ENCODE measurements at regions not wholly inside any gene's neighbourhood (a gene's known extent, or its start where the extent isn't known, plus 50 kb on each side); places are given as distances from the start of the nearest gene placed in this dataset.

DNA sequence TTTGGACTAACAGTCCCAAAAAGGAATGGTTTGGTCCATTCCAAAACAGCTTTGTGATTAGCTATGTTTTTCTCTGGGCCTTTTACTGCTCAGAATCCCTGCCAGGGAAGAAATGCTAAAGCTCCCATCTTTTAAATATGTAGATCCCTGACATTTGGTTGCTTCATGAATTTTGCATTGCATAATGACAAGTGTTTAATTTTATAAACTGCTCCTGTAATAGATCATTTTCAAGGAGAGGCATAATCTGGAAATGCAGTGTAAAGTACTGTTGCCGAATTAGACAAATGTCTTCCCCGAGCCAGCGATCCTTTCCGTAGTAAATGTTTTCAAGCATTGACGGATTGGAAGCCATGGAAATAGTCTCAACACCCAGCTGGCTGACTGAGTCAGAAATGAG, 291.3 kb upstream of the PRKD1 start:
- no peak for TF ChIP-seq POLR2AphosphoS5 (IDR thresholded peaks at IDR 0.05; ENCODE audit: low read depth)
- TF ChIP-seq, protein P1, sequence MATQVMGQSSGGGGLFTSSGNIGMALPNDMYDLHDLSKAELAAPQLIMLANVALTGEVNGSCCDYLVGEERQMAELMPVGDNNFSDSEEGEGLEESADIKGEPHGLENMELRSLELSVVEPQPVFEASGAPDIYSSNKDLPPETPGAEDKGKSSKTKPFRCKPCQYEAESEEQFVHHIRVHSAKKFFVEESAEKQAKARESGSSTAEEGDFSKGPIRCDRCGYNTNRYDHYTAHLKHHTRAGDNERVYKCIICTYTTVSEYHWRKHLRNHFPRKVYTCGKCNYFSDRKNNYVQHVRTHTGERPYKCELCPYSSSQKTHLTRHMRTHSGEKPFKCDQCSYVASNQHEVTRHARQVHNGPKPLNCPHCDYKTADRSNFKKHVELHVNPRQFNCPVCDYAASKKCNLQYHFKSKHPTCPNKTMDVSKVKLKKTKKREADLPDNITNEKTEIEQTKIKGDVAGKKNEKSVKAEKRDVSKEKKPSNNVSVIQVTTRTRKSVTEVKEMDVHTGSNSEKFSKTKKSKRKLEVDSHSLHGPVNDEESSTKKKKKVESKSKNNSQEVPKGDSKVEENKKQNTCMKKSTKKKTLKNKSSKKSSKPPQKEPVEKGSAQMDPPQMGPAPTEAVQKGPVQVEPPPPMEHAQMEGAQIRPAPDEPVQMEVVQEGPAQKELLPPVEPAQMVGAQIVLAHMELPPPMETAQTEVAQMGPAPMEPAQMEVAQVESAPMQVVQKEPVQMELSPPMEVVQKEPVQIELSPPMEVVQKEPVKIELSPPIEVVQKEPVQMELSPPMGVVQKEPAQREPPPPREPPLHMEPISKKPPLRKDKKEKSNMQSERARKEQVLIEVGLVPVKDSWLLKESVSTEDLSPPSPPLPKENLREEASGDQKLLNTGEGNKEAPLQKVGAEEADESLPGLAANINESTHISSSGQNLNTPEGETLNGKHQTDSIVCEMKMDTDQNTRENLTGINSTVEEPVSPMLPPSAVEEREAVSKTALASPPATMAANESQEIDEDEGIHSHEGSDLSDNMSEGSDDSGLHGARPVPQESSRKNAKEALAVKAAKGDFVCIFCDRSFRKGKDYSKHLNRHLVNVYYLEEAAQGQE (IDR thresholded peaks at IDR 0.05; ENCODE audit: insufficient replicate concordance, low read depth) = no peak
- TF ChIP-seq SPI1 (IDR thresholded peaks at IDR 0.05; ENCODE audit: borderline replicate concordance, low read depth) = no peak
- TF ChIP-seq, protein P2, sequence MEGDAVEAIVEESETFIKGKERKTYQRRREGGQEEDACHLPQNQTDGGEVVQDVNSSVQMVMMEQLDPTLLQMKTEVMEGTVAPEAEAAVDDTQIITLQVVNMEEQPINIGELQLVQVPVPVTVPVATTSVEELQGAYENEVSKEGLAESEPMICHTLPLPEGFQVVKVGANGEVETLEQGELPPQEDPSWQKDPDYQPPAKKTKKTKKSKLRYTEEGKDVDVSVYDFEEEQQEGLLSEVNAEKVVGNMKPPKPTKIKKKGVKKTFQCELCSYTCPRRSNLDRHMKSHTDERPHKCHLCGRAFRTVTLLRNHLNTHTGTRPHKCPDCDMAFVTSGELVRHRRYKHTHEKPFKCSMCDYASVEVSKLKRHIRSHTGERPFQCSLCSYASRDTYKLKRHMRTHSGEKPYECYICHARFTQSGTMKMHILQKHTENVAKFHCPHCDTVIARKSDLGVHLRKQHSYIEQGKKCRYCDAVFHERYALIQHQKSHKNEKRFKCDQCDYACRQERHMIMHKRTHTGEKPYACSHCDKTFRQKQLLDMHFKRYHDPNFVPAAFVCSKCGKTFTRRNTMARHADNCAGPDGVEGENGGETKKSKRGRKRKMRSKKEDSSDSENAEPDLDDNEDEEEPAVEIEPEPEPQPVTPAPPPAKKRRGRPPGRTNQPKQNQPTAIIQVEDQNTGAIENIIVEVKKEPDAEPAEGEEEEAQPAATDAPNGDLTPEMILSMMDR (IDR thresholded peaks at IDR 0.05; ENCODE audit: insufficient read depth, low read length) = no peak
- no peak for TF ChIP-seq GABPA (IDR thresholded peaks at IDR 0.05; ENCODE audit: low read depth)
- H3K4me3 ChIP-seq (replicated peaks; ENCODE audit: insufficient read depth, low read length) = no peak overlapping the region
- no peak for DNase-seq (ENCODE audit: low read depth in 1 of 2, low spot score in 1 of 2)
- no peaks in the 10 kb centered on the region for H3K27me3 ChIP-seq (ENCODE audit: insufficient read depth, poor library complexity, severe bottlenecking)
- H3K27ac ChIP-seq (replicated peaks) = no peak overlapping the region

DNA sequence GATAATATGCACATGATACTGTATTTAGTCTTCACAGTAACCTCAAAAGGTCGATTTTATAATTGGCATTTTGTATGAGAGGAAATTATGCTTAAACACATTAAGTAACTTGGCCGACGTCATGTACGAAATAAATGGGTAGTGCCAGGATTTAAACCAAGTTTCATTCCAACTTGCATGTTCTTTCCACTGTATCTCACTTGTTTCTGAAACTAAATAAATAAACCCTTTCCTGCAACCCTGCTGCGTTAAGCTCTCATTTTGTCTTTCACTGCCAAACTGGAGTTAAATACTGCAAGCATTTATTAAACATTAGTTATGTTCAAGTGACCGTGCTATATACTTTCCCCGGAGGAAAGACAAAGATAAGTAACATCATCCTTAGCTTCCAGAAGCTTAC, 293.9 kb upstream of the PRKD1 start:
- no peak for DNase-seq (ENCODE audit: low read depth in 1 of 2, low spot score in 1 of 2)
- no peak overlapping the region for H3K4me3 ChIP-seq (replicated peaks; ENCODE audit: insufficient read depth, low read length)
- H3K27ac ChIP-seq (replicated peaks) = no peak overlapping the region
- TF ChIP-seq, protein P2 (IDR thresholded peaks at IDR 0.05; ENCODE audit: insufficient read depth, low read length) = no peak
- TF ChIP-seq GABPA (IDR thresholded peaks at IDR 0.05; ENCODE audit: low read depth) (no peak), SPI1 (IDR thresholded peaks at IDR 0.05; ENCODE audit: borderline replicate concordance, low read depth) (no peak), POLR2AphosphoS5 (IDR thresholded peaks at IDR 0.05; ENCODE audit: low read depth) (no peak)
- TF ChIP-seq, protein P1 (IDR thresholded peaks at IDR 0.05; ENCODE audit: insufficient replicate concordance, low read depth) = no peak
- no peaks in the 10 kb centered on the region for H3K27me3 ChIP-seq (ENCODE audit: insufficient read depth, poor library complexity, severe bottlenecking)

DNA sequence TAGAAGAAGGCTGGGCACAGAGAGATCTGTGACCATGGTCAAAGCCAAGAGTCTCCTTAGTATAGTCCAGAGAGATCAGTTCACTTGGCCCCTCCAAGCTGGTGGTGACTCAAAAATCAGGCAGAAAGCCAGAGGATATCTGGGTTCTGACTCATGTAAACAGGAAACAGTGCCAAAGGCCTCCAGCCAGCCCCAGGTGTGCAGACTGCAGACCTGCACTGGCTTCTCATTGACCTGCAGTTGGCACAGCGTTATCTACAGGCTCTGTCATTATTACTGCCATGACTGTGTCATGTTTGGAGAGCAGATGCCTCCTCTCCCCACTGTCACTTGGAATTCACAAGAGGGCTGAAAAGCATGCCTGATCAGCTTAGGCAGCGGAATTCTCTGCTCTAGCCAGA, 295.7 kb upstream of the PRKD1 start:
- H3K27me3 ChIP-seq (ENCODE audit: insufficient read depth, poor library complexity, severe bottlenecking) = no peaks in the 10 kb centered on the region
- H3K4me3 ChIP-seq (replicated peaks; ENCODE audit: insufficient read depth, low read length) = no peak overlapping the region
- H3K27ac ChIP-seq (replicated peaks) = no peak overlapping the region
- DNase-seq (ENCODE audit: low read depth in 1 of 2, low spot score in 1 of 2) = no peak
- TF ChIP-seq POLR2AphosphoS5 (IDR thresholded peaks at IDR 0.05; ENCODE audit: low read depth) = no peak
- TF ChIP-seq, protein P2 (IDR thresholded peaks at IDR 0.05; ENCODE audit: insufficient read depth, low read length) = no peak
- TF ChIP-seq, protein P1 (IDR thresholded peaks at IDR 0.05; ENCODE audit: insufficient replicate concordance, low read depth) = no peak
- no peak for TF ChIP-seq GABPA (IDR thresholded peaks at IDR 0.05; ENCODE audit: low read depth)
- no peak for TF ChIP-seq SPI1 (IDR thresholded peaks at IDR 0.05; ENCODE audit: borderline replicate concordance, low read depth)

All from HL-60 (cell line).